IMR-90 (cell line): ENCODE measurements at regions not wholly inside any gene's neighbourhood (a gene's known extent, or its start where the extent isn't known, plus 50 kb on each side); places are given as distances from the start of the nearest gene placed in this dataset.

ENCODE experiments used
- ATAC-seq: fragments of 200-7000 bp; cut with Tn5 transposase; 2 replicates; pipeline ENCODE4 v1.9.1; 2020; ENCODE audit warnings: low read depth, mild to moderate bottlenecking, moderate library complexity
- BruUV-seq: library from RNA; stranded (reverse); fragments of 400-500 nt; replicated peaks from 2 replicates; lab custom pipeline; 2021; lab: Mats Ljungman, UMichigan
- CTCF ChIA-PET: fragments of 300-600 bp; formaldehyde crosslinking; extraction: SDS; loops from one replicate; lab custom pipeline; 2021; ENCODE audit warnings: antibody characterized with exemption; lab: Yijun Ruan, JAX
- POLR2A ChIA-PET: fragments of 300-600 bp; sonication (Branson Sonifier 250); formaldehyde crosslinking; loops from one replicate; lab custom pipeline; 2022; ENCODE audit warnings: antibody characterized with exemption; ENCODE audit not compliant: unreplicated experiment; lab: Charles Lee
- DNase-seq: peaks from one replicate; pipeline ENCODE4 v3.0.0; 2013
- H2AFZ ChIP-seq: replicated peaks from 2 replicates; pipeline ENCODE3; 2013; ENCODE audit warnings: low read length, mild to moderate bottlenecking; ENCODE audit not compliant: poor library complexity
- H2AK5ac ChIP-seq: 2 replicates; pipeline ENCODE4 v1.6.1; 2013; ENCODE audit warnings: low read depth, low read length, inconsistent platforms
- H2AK9ac ChIP-seq: replicated peaks from 2 replicates; pipeline ENCODE3; 2013; ENCODE audit warnings: mild to moderate bottlenecking, low read depth, low read length, moderate library complexity; ENCODE audit not compliant: poor library complexity
- H2BK120ac ChIP-seq: 2 replicates; pipeline ENCODE4 v1.6.1; 2013; ENCODE audit warnings: low read depth, low read length, inconsistent platforms
- H2BK15ac ChIP-seq: 3 replicates; pipeline ENCODE4 v1.6.1; 2013; ENCODE audit warnings: low read depth, low read length, inconsistent platforms
- H2BK20ac ChIP-seq: 2 replicates; pipeline ENCODE4 v1.6.1; 2013; ENCODE audit warnings: low read depth, mild to moderate bottlenecking, inconsistent platforms, low read length, moderate library complexity
- H2BK5ac ChIP-seq: 2 replicates; pipeline ENCODE4 v1.6.1; 2013; ENCODE audit warnings: mild to moderate bottlenecking, low read depth, low read length, inconsistent platforms; ENCODE audit not compliant: poor library complexity, severe bottlenecking
- H3K14ac ChIP-seq: replicated peaks from 2 replicates; pipeline ENCODE4 v1.6.1; 2013; ENCODE audit warnings: low read depth, low read length, inconsistent platforms
- H3K18ac ChIP-seq: 2 replicates; pipeline ENCODE4 v1.6.1; 2013; ENCODE audit warnings: low read depth, low read length, control low read depth
- H3K23ac ChIP-seq: 2 replicates; pipeline ENCODE4 v1.6.1; 2013; ENCODE audit warnings: low read depth, low read length, inconsistent platforms
- H3K27ac ChIP-seq: 2 replicates; pipeline ENCODE4 v1.5.1; 2013; ENCODE audit warnings: mild to moderate bottlenecking, control low read depth, low read length; ENCODE audit not compliant: insufficient read depth
- H3K27me3 ChIP-seq: 2 replicates; pipeline ENCODE4 v1.6.1; 2013; ENCODE audit warnings: low read length; ENCODE audit not compliant: control insufficient read depth, insufficient read depth
- H3K36me3 ChIP-seq: 2 replicates; pipeline ENCODE4 v1.6.1; 2013; ENCODE audit warnings: low read length, mixed read lengths; ENCODE audit not compliant: control insufficient read depth, insufficient read depth
- H3K4ac ChIP-seq: 2 replicates; pipeline ENCODE4 v1.6.1; 2013; ENCODE audit warnings: low read depth, low read length, inconsistent platforms
- H3K4me1 ChIP-seq: 2 replicates; pipeline ENCODE4 v1.6.1; 2013; ENCODE audit warnings: low read length, mixed read lengths; ENCODE audit not compliant: control insufficient read depth, insufficient read depth
- H3K4me2 ChIP-seq: 2 replicates; pipeline ENCODE4 v1.6.1; 2013; ENCODE audit warnings: low read depth, mild to moderate bottlenecking, control low read depth, low read length, moderate library complexity
- H3K4me3 ChIP-seq: 2 replicates; pipeline ENCODE4 v1.5.1; 2013; ENCODE audit warnings: low read depth, mild to moderate bottlenecking, control low read depth, low read length, moderate library complexity; ENCODE audit not compliant: insufficient read depth
- H3K56ac ChIP-seq: 2 replicates; pipeline ENCODE4 v1.6.1; 2013; ENCODE audit warnings: low read length, inconsistent platforms; ENCODE audit not compliant: insufficient read depth; ENCODE audit errors: extremely low read depth
- H3K79me1 ChIP-seq, 2 experiments: 2 replicates each; pipeline ENCODE4 v1.6.1; 2013; ENCODE audit warnings: low read length in 2 of 2, inconsistent platforms in 1 of 2, low read depth in 1 of 2
- H3K9ac ChIP-seq: 2 replicates; pipeline ENCODE4 v1.6.1; 2013; ENCODE audit warnings: low read depth, low read length, control low read depth
- H3K9me1 ChIP-seq: 2 replicates; pipeline ENCODE4 v1.6.1; 2013; ENCODE audit warnings: low read length, inconsistent platforms; ENCODE audit not compliant: insufficient read depth
- H3K9me3 ChIP-seq: 2 replicates; pipeline ENCODE4 v1.6.1; 2013; ENCODE audit warnings: low read length; ENCODE audit not compliant: control insufficient read depth, insufficient read depth
- H4K20me1 ChIP-seq: 2 replicates; pipeline ENCODE4 v1.6.1; 2013; ENCODE audit warnings: low read length, inconsistent platforms; ENCODE audit not compliant: insufficient read depth
- H4K5ac ChIP-seq: 2 replicates; pipeline ENCODE4 v1.6.1; 2013; ENCODE audit warnings: mild to moderate bottlenecking, low read depth, low read length, control low read depth
- H4K8ac ChIP-seq, 2 experiments: 2 replicates each; pipeline ENCODE4 v1.6.1; 2013; ENCODE audit warnings: low read depth in 2 of 2, low read length in 2 of 2, control low read depth in 1 of 2, inconsistent platforms in 1 of 2
- H4K91ac ChIP-seq: 2 replicates; pipeline ENCODE4 v1.6.1; 2013; ENCODE audit warnings: low read depth, low read length, inconsistent platforms; ENCODE audit not compliant: insufficient read depth
- BHLHE40 ChIP-seq: fragments of 150-350 bp; IDR thresholded peaks from 2 replicates; pipeline ENCODE4 v1.6.1; 2016; ENCODE audit warnings: mild to moderate bottlenecking, low read depth, low read length
- NFE2L2 ChIP-seq: fragments of 150-350 bp; IDR thresholded peaks from 2 replicates; pipeline ENCODE4 v1.6.1; 2016; ENCODE audit warnings: low read depth, mild to moderate bottlenecking, low read length
- POLR2A ChIP-seq: IDR thresholded peaks from 2 replicates; pipeline ENCODE4 v1.6.1; 2012; ENCODE audit warnings: mild to moderate bottlenecking, low read depth, low read length
- RCOR1 ChIP-seq: IDR thresholded peaks from 2 replicates; pipeline ENCODE4 v1.6.1; 2012; ENCODE audit warnings: mild to moderate bottlenecking, low read length, improper control_type of control experiment; ENCODE audit not compliant: insufficient replicate concordance
- SMC3 ChIP-seq: fragments of 150-350 bp; IDR thresholded peaks from 2 replicates; pipeline ENCODE4 v1.6.1; 2016; ENCODE audit warnings: low read depth, mild to moderate bottlenecking, antibody characterized with exemption, low read length, moderate library complexity
- USF2 ChIP-seq: fragments of 150-350 bp; IDR thresholded peaks from 2 replicates; pipeline ENCODE4 v1.6.1; 2017; ENCODE audit warnings: mild to moderate bottlenecking, antibody characterized with exemption, low read length, low read depth
- WGBS, 2 experiments: methylation state at CpG; one replicate each; pipeline versions ENCODE4 v1.1.5 to v1.1.7; 2013; ENCODE audit warnings: missing lambda C conversion rate in 2 of 2; ENCODE audit not compliant: insufficient read length in 1 of 2; ENCODE audit errors: extremely low coverage in 2 of 2; 5-methylcytosine and 5-hydroxymethylcytosine counted together
- dilution Hi-C: fragments of 300-500 bp; cut with HindIII; formaldehyde crosslinking; loops from one replicate; pipeline ENCODE4 v1.14.3; 2018; ENCODE audit warnings: low sequenced_read_pairs; ENCODE audit not compliant: unreplicated experiment
- in situ Hi-C: fragments of 300-500 bp; cut with MboI; formaldehyde crosslinking; loops from 3 replicates; pipeline ENCODE4 v1.14.3; 2019; ENCODE audit warnings: low sequenced_read_pairs, inconsistent platforms, mixed read lengths
- intact Hi-C: fragments of 100-400 bp; cut with micrococcal nuclease; formaldehyde crosslinking; loops from 2 replicates; pipeline ENCODE4 v1.10.0; 2022

- in situ Hi-C loops: no loop called here
- H4K8ac ChIP-seq: no peak overlapping the region
- H3K9me1 ChIP-seq: no peaks in the 10 kb centered on the region
- no peak overlapping the region for H2BK5ac ChIP-seq
- dilution Hi-C loops: no loop called here
- H2AK5ac ChIP-seq: no peak overlapping the region
- no peak overlapping the region for H3K18ac ChIP-seq
- CTCF ChIA-PET: no interaction called here
- TF ChIP-seq RCOR1 (no peak), USF2 (no peak), POLR2A (no peak), NFE2L2 (no peak), BHLHE40 (no peak), SMC3 (no peak)
- H3K56ac ChIP-seq: no peak overlapping the region
- intact Hi-C loops: no loop called here
- no peak overlapping the region for H3K4ac ChIP-seq
- no peak overlapping the region for H2AK9ac ChIP-seq
- no peak overlapping the region for H2AFZ ChIP-seq
- H4K5ac ChIP-seq: no peak overlapping the region
- H2BK20ac ChIP-seq: no peak overlapping the region
- no peak overlapping the region for H3K27ac ChIP-seq
- DNase-seq (no peak), ATAC-seq (no peak)
- H3K4me1 ChIP-seq: no peaks in the 10 kb centered on the region
- no peak overlapping the region for H3K23ac ChIP-seq
- no peak overlapping the region for H2BK15ac ChIP-seq
- peaks cover 2% of the 10 kb centered on the region for H3K27me3 ChIP-seq
- H4K91ac ChIP-seq: no peak overlapping the region
- H2BK120ac ChIP-seq: no peak overlapping the region
- H3K9ac ChIP-seq: no peak overlapping the region
- H3K9me3 ChIP-seq: no peaks in the 10 kb centered on the region
- H4K20me1 ChIP-seq: no peaks in the 10 kb centered on the region
- H3K4me3 ChIP-seq: no peak overlapping the region
- H3K4me2 ChIP-seq: no peak overlapping the region
- BruUV-seq: no TSS peak
- no peaks in the 10 kb centered on the region for H3K79me1 ChIP-seq
- POLR2A ChIA-PET: no interaction called here
- H3K14ac ChIP-seq: no peak overlapping the region
- no peaks in the 10 kb centered on the region for H3K36me3 ChIP-seq
- WGBS, 2 experiments: no CpG with 5 or more reads among the region's 4 CpGs
Measured at GRCh38 chr5:126720369-126720768, 56.6 kb upstream of the LMNB1 start.
